HEK293 (cell line): ENCODE measurements at regions not wholly inside any gene's neighbourhood (a gene's known extent, or its start where the extent isn't known, plus 50 kb on each side); places are given as distances from the start of the nearest gene placed in this dataset.

Experiments
- CTCF ChIA-PET: fragments of 350-600 bp; formaldehyde crosslinking; extraction: SDS; loops from one replicate; lab custom pipeline; 2021; ENCODE audit warnings: antibody characterized with exemption; lab: Yijun Ruan, JAX
- POLR2A ChIA-PET: fragments of 300-600 bp; formaldehyde crosslinking; extraction: SDS; loops from one replicate; lab custom pipeline; 2020; ENCODE audit warnings: antibody characterized with exemption, inconsistent platforms; lab: Yijun Ruan, JAX
- H3K27ac ChIP-seq: fragments of 200-500 bp; sonication (Bioruptor generic); 2 replicates; pipeline ENCODE4 v1.5.1; 2014; ENCODE audit warnings: low read depth, low read length, control low read depth, inconsistent platforms; ENCODE audit errors: extremely low read depth
- H3K36me3 ChIP-seq, 2 experiments: fragments of 200-500 bp in 1 of 2; sonication (Bioruptor generic) in 1 of 2; 1 replicate in 1 of 2; 2 replicates in 1 of 2; pipeline ENCODE4 v1.5.1; 2014 to 2017; ENCODE audit warnings: inconsistent platforms in 2 of 2, low read length in 2 of 2; ENCODE audit not compliant: control insufficient read depth in 2 of 2, insufficient read depth in 1 of 2
- H3K4me1 ChIP-seq: fragments of 200-500 bp; sonication (Bioruptor generic); 2 replicates; pipeline ENCODE4 v1.5.1; 2014; ENCODE audit warnings: mild to moderate bottlenecking, low read length, inconsistent platforms; ENCODE audit not compliant: control insufficient read depth, insufficient read depth
- H3K4me3 ChIP-seq: 2 replicates; pipeline ENCODE4 v1.5.1; 2011; ENCODE audit warnings: low read depth, mild to moderate bottlenecking, control low read depth, low read length, moderate library complexity
- H3K9me3 ChIP-seq: fragments of 200-500 bp; sonication (Bioruptor generic); 2 replicates; pipeline ENCODE4 v1.5.1; 2014; ENCODE audit warnings: low read depth, low read length, inconsistent platforms; ENCODE audit not compliant: control insufficient read depth, insufficient read depth
- HOXA7 ChIP-seq: sonication (generic); formaldehyde crosslinking; IDR thresholded peaks from 2 replicates; pipeline ENCODE4 v1.8.1; 2022; ENCODE audit warnings: missing genetic modification reagents, borderline replicate concordance
- IKZF3 ChIP-seq: fragments of 450-650 bp; IDR thresholded peaks from 2 replicates; pipeline ENCODE4 v1.5.0; 2018; ENCODE audit warnings: missing biosample characterization, mild to moderate bottlenecking, missing genetic modification characterization, moderate library complexity
- KLF1 ChIP-seq: fragments of 450-650 bp; formaldehyde crosslinking; IDR thresholded peaks from 2 replicates; pipeline ENCODE4 v1.5.1; 2016; ENCODE audit warnings: missing biosample characterization, missing genetic modification characterization
- ZNF292 ChIP-seq: fragments of 450-650 bp; formaldehyde crosslinking; IDR thresholded peaks from 2 replicates; pipeline ENCODE4 v1.5.1; 2016; ENCODE audit warnings: low read depth, missing biosample characterization, missing genetic modification characterization, borderline replicate concordance
- ZNF302 ChIP-seq: fragments of 450-650 bp; formaldehyde crosslinking; IDR thresholded peaks from 2 replicates; pipeline ENCODE4 v1.5.1; 2016; ENCODE audit warnings: missing biosample characterization, missing genetic modification characterization, low read depth
- ZNF311 ChIP-seq: fragments of 450-650 bp; formaldehyde crosslinking; IDR thresholded peaks from 2 replicates; pipeline ENCODE4 v1.5.1; 2017; ENCODE audit warnings: missing biosample characterization, missing genetic modification characterization, borderline replicate concordance
- ZNF37A ChIP-seq: fragments of 450-650 bp; IDR thresholded peaks from 2 replicates; pipeline ENCODE4 v1.5.1; 2018; ENCODE audit warnings: missing biosample characterization, missing genetic modification characterization
- ZNF510 ChIP-seq: fragments of 450-650 bp; formaldehyde crosslinking; IDR thresholded peaks from 2 replicates; pipeline ENCODE4 v1.5.1; 2018; ENCODE audit warnings: mild to moderate bottlenecking, missing genetic modification characterization, missing biosample characterization; ENCODE audit not compliant: insufficient replicate concordance
- ZNF514 ChIP-seq: fragments of 450-650 bp; formaldehyde crosslinking; IDR thresholded peaks from 2 replicates; pipeline ENCODE4 v1.5.1; 2016; ENCODE audit warnings: missing biosample characterization, missing genetic modification characterization
- ZNF549 ChIP-seq: fragments of 450-650 bp; IDR thresholded peaks from 2 replicates; pipeline ENCODE4 v1.5.1; 2018; ENCODE audit warnings: missing biosample characterization, missing genetic modification characterization, mild to moderate bottlenecking, inconsistent platforms, moderate library complexity
- ZNF585B ChIP-seq: fragments of 450-650 bp; formaldehyde crosslinking; IDR thresholded peaks from 2 replicates; pipeline ENCODE4 v1.5.1; 2016; ENCODE audit warnings: missing biosample characterization, missing genetic modification characterization
- ZNF621 ChIP-seq: fragments of 450-650 bp; formaldehyde crosslinking; IDR thresholded peaks from 2 replicates; pipeline ENCODE4 v1.5.1; 2017; ENCODE audit warnings: missing biosample characterization, missing genetic modification characterization
- ZNF677 ChIP-seq: fragments of 450-650 bp; IDR thresholded peaks from 2 replicates; pipeline ENCODE4 v1.5.0; 2018; ENCODE audit warnings: missing biosample characterization, mild to moderate bottlenecking, missing genetic modification characterization, moderate library complexity
- ZNF701 ChIP-seq: fragments of 450-650 bp; formaldehyde crosslinking; IDR thresholded peaks from 2 replicates; pipeline ENCODE4 v1.5.1; 2016; ENCODE audit warnings: missing biosample characterization, missing genetic modification characterization
- ZNF76 ChIP-seq: fragments of 450-650 bp; formaldehyde crosslinking; IDR thresholded peaks from 2 replicates; pipeline ENCODE4; 2016; ENCODE audit warnings: low read depth, missing biosample characterization, missing genetic modification characterization, borderline replicate concordance
- ZNF791 ChIP-seq: fragments of 450-650 bp; formaldehyde crosslinking; IDR thresholded peaks from 2 replicates; pipeline ENCODE4 v1.5.1; 2016; ENCODE audit warnings: missing biosample characterization, missing genetic modification characterization
- TF ChIP-seq, protein P1 (sequence below): fragments of 450-650 bp; formaldehyde crosslinking; IDR thresholded peaks from 2 replicates; pipeline ENCODE4 v1.5.1; 2016; ENCODE audit warnings: missing biosample characterization, missing genetic modification characterization
- TF ChIP-seq, protein P2 (sequence below): fragments of 450-650 bp; formaldehyde crosslinking; IDR thresholded peaks from 2 replicates; pipeline ENCODE4 v1.5.1; 2016; ENCODE audit warnings: missing biosample characterization, missing genetic modification characterization
- TF ChIP-seq, protein P3 (sequence below): IDR thresholded peaks from 2 replicates; pipeline ENCODE4 v1.6.1; 2011; ENCODE audit warnings: mild to moderate bottlenecking, low read depth, low read length, borderline replicate concordance

- ChIA-PET CTCF (interaction anchor here (1.0 to 1.3 kb wide), 2 partner anchors 9 to 12 kb away, joined by 3 to 7 read pairs; no protein-coding TSS in a partner anchor), POLR2A (no interaction called here)
- no peaks in the 10 kb centered on the region for H3K36me3 ChIP-seq
- no peak overlapping the region for H3K27ac ChIP-seq
- no peaks in the 10 kb centered on the region for H3K9me3 ChIP-seq
- H3K4me3 ChIP-seq = no peak overlapping the region
- TF ChIP-seq ZNF37A (tag by site-specific recombination) (no peak), ZNF76 (no peak), HOXA7 (CRISPR knock-in tag) (no peak), IKZF3 (tag by site-specific recombination) (no peak), ZNF514 (no peak), ZNF311 (tag by site-specific recombination) (no peak), KLF1 (no peak)
- TF ChIP-seq, protein P1, sequence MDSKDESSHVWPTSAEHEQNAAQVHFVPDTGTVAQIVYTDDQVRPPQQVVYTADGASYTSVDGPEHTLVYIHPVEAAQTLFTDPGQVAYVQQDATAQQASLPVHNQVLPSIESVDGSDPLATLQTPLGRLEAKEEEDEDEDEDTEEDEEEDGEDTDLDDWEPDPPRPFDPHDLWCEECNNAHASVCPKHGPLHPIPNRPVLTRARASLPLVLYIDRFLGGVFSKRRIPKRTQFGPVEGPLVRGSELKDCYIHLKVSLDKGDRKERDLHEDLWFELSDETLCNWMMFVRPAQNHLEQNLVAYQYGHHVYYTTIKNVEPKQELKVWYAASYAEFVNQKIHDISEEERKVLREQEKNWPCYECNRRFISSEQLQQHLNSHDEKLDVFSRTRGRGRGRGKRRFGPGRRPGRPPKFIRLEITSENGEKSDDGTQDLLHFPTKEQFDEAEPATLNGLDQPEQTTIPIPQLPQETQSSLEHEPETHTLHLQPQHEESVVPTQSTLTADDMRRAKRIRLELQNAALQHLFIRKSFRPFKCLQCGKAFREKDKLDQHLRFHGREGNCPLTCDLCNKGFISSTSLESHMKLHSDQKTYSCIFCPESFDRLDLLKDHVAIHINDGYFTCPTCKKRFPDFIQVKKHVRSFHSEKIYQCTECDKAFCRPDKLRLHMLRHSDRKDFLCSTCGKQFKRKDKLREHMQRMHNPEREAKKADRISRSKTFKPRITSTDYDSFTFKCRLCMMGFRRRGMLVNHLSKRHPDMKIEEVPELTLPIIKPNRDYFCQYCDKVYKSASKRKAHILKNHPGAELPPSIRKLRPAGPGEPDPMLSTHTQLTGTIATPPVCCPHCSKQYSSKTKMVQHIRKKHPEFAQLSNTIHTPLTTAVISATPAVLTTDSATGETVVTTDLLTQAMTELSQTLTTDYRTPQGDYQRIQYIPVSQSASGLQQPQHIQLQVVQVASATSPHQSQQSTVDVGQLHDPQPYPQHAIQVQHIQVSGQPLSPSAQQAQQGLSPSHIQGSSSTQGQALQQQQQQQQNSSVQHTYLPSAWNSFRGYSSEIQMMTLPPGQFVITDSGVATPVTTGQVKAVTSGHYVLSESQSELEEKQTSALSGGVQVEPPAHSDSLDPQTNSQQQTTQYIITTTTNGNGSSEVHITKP = no peak
- TF ChIP-seq, protein P2, sequence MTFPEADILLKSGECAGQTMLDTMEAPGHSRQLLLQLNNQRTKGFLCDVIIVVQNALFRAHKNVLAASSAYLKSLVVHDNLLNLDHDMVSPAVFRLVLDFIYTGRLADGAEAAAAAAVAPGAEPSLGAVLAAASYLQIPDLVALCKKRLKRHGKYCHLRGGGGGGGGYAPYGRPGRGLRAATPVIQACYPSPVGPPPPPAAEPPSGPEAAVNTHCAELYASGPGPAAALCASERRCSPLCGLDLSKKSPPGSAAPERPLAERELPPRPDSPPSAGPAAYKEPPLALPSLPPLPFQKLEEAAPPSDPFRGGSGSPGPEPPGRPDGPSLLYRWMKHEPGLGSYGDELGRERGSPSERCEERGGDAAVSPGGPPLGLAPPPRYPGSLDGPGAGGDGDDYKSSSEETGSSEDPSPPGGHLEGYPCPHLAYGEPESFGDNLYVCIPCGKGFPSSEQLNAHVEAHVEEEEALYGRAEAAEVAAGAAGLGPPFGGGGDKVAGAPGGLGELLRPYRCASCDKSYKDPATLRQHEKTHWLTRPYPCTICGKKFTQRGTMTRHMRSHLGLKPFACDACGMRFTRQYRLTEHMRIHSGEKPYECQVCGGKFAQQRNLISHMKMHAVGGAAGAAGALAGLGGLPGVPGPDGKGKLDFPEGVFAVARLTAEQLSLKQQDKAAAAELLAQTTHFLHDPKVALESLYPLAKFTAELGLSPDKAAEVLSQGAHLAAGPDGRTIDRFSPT (tag by site-specific recombination) = no peak
- H3K4me1 ChIP-seq = no peaks in the 10 kb centered on the region
Measured at GRCh38 chr15:85870216-85871014, 75.7 kb upstream of the KLHL25 start.

DNA sequence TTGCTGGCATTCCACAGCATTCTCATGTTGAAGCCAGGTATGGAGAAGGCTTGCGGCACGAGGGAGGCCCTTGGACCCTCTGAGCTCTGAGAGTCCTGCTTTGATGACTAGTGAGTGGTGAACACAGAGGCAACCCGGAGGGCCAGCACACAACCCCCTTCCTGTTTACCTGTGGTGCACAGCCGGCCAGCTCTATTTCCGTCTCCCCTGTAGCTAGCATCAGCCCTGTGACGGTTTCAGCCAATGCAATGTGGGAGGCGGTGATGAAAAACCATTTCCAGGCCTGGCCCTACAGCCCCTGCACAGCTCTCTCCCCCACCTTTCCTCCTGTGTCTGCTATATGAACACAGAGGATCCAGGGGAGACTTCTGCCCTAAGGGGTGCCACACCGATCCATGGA, 76.8 kb upstream of the KLHL25 start:
- Histone ChIP-seq H3K9me3 (no peaks in the 10 kb centered on the region), H3K4me1 (no peaks in the 10 kb centered on the region), H3K4me3 (no peak overlapping the region), H3K36me3 (no peaks in the 10 kb centered on the region), H3K27ac (no peak overlapping the region)
- CTCF ChIA-PET = no interaction called here
- TF ChIP-seq ZNF791 (tag by site-specific recombination) (no peak), ZNF292 (no peak), ZNF701 (no peak), ZNF621 (tag by site-specific recombination) (no peak), ZNF302 (tag by site-specific recombination) (no peak), ZNF585B (tag by site-specific recombination) (no peak), ZNF510 (tag by site-specific recombination) (no peak), ZNF677 (tag by site-specific recombination) (no peak), ZNF549 (tag by site-specific recombination) (no peak)
- TF ChIP-seq, protein P3, sequence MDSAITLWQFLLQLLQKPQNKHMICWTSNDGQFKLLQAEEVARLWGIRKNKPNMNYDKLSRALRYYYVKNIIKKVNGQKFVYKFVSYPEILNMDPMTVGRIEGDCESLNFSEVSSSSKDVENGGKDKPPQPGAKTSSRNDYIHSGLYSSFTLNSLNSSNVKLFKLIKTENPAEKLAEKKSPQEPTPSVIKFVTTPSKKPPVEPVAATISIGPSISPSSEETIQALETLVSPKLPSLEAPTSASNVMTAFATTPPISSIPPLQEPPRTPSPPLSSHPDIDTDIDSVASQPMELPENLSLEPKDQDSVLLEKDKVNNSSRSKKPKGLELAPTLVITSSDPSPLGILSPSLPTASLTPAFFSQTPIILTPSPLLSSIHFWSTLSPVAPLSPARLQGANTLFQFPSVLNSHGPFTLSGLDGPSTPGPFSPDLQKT = no peak
- POLR2A ChIA-PET = no interaction called here
